Neural progenitor cell (in vitro differentiated cells): ENCODE measurements at regions not wholly inside any gene's neighbourhood (a gene's known extent, or its start where the extent isn't known, plus 50 kb on each side); places are given as distances from the start of the nearest gene placed in this dataset.

ENCODE experiments used
- DNase-seq: peaks from one replicate; pipeline ENCODE4 v3.0.0-alpha.2; 2016; ENCODE audit warnings: low spot score
- H2AFZ ChIP-seq: fragments of 200-600 bp; sonication (generic); replicated peaks from 2 replicates; pipeline ENCODE4 v1.6.1; 2016; ENCODE audit warnings: antibody characterized with exemption
- H3F3A ChIP-seq: fragments of 200-600 bp; sonication (generic); 2 replicates; pipeline ENCODE4 v1.6.1; 2016; ENCODE audit warnings: antibody characterized with exemption, low read depth
- H3K27ac ChIP-seq: fragments of 200-600 bp; sonication (generic); 2 replicates; pipeline ENCODE4 v1.5.1; 2016; ENCODE audit warnings: mild to moderate bottlenecking
- H3K27me3 ChIP-seq: fragments of 200-600 bp; sonication (generic); 2 replicates; pipeline ENCODE4 v1.6.1; 2016; ENCODE audit warnings: mild to moderate bottlenecking, moderate library complexity
- H3K36me3 ChIP-seq: fragments of 200-600 bp; sonication (generic); 2 replicates; pipeline ENCODE4 v1.5.1; 2016
- H3K4me1 ChIP-seq: fragments of 200-600 bp; sonication (generic); 2 replicates; pipeline ENCODE4 v1.6.1; 2016; ENCODE audit warnings: mixed run types
- H3K4me2 ChIP-seq: fragments of 200-600 bp; sonication (generic); 2 replicates; pipeline ENCODE4 v1.6.1; 2016
- H3K4me3 ChIP-seq: fragments of 200-600 bp; sonication (generic); 2 replicates; pipeline ENCODE4 v1.5.1; 2016
- H3K79me2 ChIP-seq: fragments of 200-600 bp; sonication (generic); 2 replicates; pipeline ENCODE4 v1.6.1; 2016; ENCODE audit warnings: low read depth
- H3K9ac ChIP-seq: fragments of 200-600 bp; sonication (generic); 2 replicates; pipeline ENCODE4 v1.6.1; 2016
- H3K9me3 ChIP-seq: fragments of 200-600 bp; sonication (generic); 2 replicates; pipeline ENCODE4 v1.5.1; 2016; ENCODE audit warnings: low read depth
- H4K20me1 ChIP-seq: fragments of 200-600 bp; sonication (generic); 2 replicates; pipeline ENCODE4 v1.6.1; 2016; ENCODE audit warnings: low read depth
- H3K27ac Mint-ChIP-seq: 3 replicates; pipeline ENCODE4 v1.8.0; 2021; ENCODE audit warnings: mixed read lengths
- H3K27me3 Mint-ChIP-seq: 2 replicates; pipeline ENCODE4 v1.8.0; 2022; ENCODE audit warnings: low read depth, mild to moderate bottlenecking, inconsistent platforms, moderate library complexity, mixed read lengths; ENCODE audit not compliant: insufficient read depth
- H3K36me3 Mint-ChIP-seq: 3 replicates; pipeline ENCODE4 v1.8.0; 2021; ENCODE audit warnings: mixed read lengths
- H3K4me1 Mint-ChIP-seq: 3 replicates; pipeline ENCODE4 v1.8.0; 2021; ENCODE audit warnings: mixed read lengths
- H3K4me3 Mint-ChIP-seq: 3 replicates; pipeline ENCODE4 v1.8.0; 2021; ENCODE audit warnings: mild to moderate bottlenecking, moderate library complexity, mixed read lengths
- H3K9me3 Mint-ChIP-seq: 3 replicates; pipeline ENCODE4 v1.8.0; 2020; ENCODE audit warnings: mixed read lengths
- CTCF ChIP-seq: fragments of 200-600 bp; sonication (generic); IDR thresholded peaks from 2 replicates; pipeline ENCODE4 v1.5.1; 2017; ENCODE audit warnings: antibody characterized with exemption, mild to moderate bottlenecking
- EZH2 ChIP-seq: fragments of 200-600 bp; sonication (generic); IDR thresholded peaks from 2 replicates; pipeline ENCODE4 v1.6.1; 2017; ENCODE audit warnings: antibody characterized with exemption, mild to moderate bottlenecking, moderate library complexity
- EZH2phosphoT487 ChIP-seq: fragments of 200-600 bp; sonication (generic); IDR thresholded peaks from 2 replicates; pipeline ENCODE4 v1.6.1; 2017; ENCODE audit warnings: antibody characterized with exemption

- Histone ChIP-seq H4K20me1 (no peaks in the 10 kb centered on the region), H3K36me3 (no peaks in the 10 kb centered on the region), H3K27ac (no peak overlapping the region), H3K4me2 (no peak overlapping the region), H3F3A (no peaks in the 10 kb centered on the region), H3K27me3 (no peaks in the 10 kb centered on the region), H3K79me2 (no peaks in the 10 kb centered on the region), H3K4me1 (no peaks in the 10 kb centered on the region), H2AFZ (no peak overlapping the region), H3K9me3 (no peaks in the 10 kb centered on the region), H3K4me3 (no peak overlapping the region), H3K9ac (no peak overlapping the region)
- Mint-ChIP-seq H3K27me3 (no peaks in the 10 kb centered on the region), H3K4me1 (peaks cover 3% of the 10 kb centered on the region), H3K36me3 (no peaks in the 10 kb centered on the region), H3K27ac (no peak overlapping the region), H3K4me3 (no peak overlapping the region), H3K9me3 (no peaks in the 10 kb centered on the region)
- DNase-seq = no peak
- TF ChIP-seq EZH2 (no peak), EZH2phosphoT487 (no peak), CTCF (no peak)
Measured at GRCh38 chr6:81088145-81088544, 664.3 kb downstream of the TENT5A start.

- no peak overlapping the region for H3K4me2 ChIP-seq
- no peaks in the 10 kb centered on the region for H3K27me3 Mint-ChIP-seq
Measured at GRCh38 chr6:81086991-81087390, 665.5 kb downstream of the TENT5A start.

DNA sequence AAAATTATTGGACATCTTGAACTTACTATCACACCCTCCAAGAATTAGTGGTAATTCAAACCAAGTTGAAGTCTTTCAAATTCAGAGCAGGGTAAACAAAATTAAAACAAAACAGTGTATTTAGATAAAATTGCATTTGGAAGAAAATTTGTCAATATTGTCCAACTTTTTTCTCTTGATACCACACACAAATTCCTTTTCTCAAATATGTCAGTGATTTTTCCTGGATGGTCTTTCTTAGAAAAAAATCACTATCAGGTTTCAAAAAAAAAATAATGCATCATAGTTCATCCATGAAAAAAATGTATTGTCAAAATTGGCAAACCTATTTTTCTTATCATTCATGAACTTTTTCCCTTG, 667.1 kb downstream of the TENT5A start:
- Mint-ChIP-seq H3K27ac (no peak overlapping the region), H3K36me3 (no peaks in the 10 kb centered on the region), H3K4me3 (no peak overlapping the region), H3K4me1 (peaks cover 3% of the 10 kb centered on the region), H3K9me3 (no peaks in the 10 kb centered on the region), H3K27me3 (no peaks in the 10 kb centered on the region)
- DNase-seq = no peak
- Histone ChIP-seq H3K36me3 (no peaks in the 10 kb centered on the region), H3K4me1 (no peaks in the 10 kb centered on the region), H3K9ac (no peak overlapping the region), H3K27ac (no peak overlapping the region), H3K4me3 (no peak overlapping the region), H3K27me3 (no peaks in the 10 kb centered on the region), H2AFZ (no peak overlapping the region), H3K9me3 (no peaks in the 10 kb centered on the region), H3F3A (no peaks in the 10 kb centered on the region), H3K4me2 (no peak overlapping the region), H4K20me1 (no peaks in the 10 kb centered on the region), H3K79me2 (no peaks in the 10 kb centered on the region)
- no peak for TF ChIP-seq EZH2
- no peak for TF ChIP-seq EZH2phosphoT487
- no peak for TF ChIP-seq CTCF

More at GRCh38 chr6:81086991-81087390, 665.5 kb downstream of the TENT5A start:
- Mint-ChIP-seq H3K9me3 (no peaks in the 10 kb centered on the region), H3K27ac (no peak overlapping the region), H3K4me3 (no peak overlapping the region), H3K36me3 (no peaks in the 10 kb centered on the region), H3K4me1 (peaks cover 3% of the 10 kb centered on the region)
- TF ChIP-seq CTCF (no peak), EZH2phosphoT487 (no peak), EZH2 (no peak)
- Histone ChIP-seq H3K9me3 (no peaks in the 10 kb centered on the region), H3F3A (no peaks in the 10 kb centered on the region), H2AFZ (peak overlapping the region; percentile 34), H3K4me1 (no peaks in the 10 kb centered on the region), H4K20me1 (no peaks in the 10 kb centered on the region), H3K4me3 (no peak overlapping the region), H3K9ac (no peak overlapping the region), H3K27me3 (no peaks in the 10 kb centered on the region), H3K27ac (no peak overlapping the region), H3K36me3 (no peaks in the 10 kb centered on the region), H3K79me2 (no peaks in the 10 kb centered on the region)
- DNase-seq = no peak
